ENCODE measurements at regions not wholly inside any gene's neighbourhood (a gene's known extent, or its start where the extent isn't known, plus 50 kb on each side); places are given as distances from the start of the nearest gene placed in this dataset.
"Not testable (repeated sequence)": the region's sequence is repeated elsewhere in the genome, so short reads cannot be mapped to it uniquely, and the experiment has no call there.

DNA sequence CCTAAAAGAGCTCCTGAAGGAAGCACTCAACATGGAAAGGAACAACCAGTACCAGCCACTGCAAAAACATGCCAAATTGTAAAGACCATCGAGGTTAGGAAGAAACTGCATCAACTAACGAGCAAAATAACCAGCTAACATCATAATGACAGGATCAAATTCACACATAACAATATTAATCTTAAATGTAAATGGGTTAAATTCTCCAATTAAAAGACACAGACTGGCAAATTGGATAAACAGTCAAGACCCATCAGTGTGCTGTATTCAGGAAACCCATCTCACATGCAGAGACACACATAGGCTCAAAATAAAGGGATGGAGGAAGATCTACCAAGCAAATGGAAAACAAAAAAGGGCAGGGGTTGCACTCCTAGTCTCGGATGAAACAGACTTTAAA is 191.6 kb upstream of the MGAT5 start:
- H3K27me3 ChIP-seq (replicated peaks; ENCODE audit: control insufficient read depth, insufficient read depth, low read length); H3K4me3 ChIP-seq (ENCODE audit: low read depth, low read length); H3K27me3 Mint-ChIP-seq (ENCODE audit: insufficient read depth, unreplicated experiment); H3K36me3 Mint-ChIP-seq (ENCODE audit: insufficient read depth, unreplicated experiment); H3K4me3 Mint-ChIP-seq (ENCODE audit: unreplicated experiment); DNase-seq; H3K36me3 ChIP-seq (ENCODE audit: control insufficient read depth, insufficient read depth, low read length); H3K27ac Mint-ChIP-seq (ENCODE audit: unreplicated experiment); H3K9me3 ChIP-seq; H3K4me1 ChIP-seq; CTCF ChIA-PET; H3K4me1 Mint-ChIP-seq (ENCODE audit: low read depth, unreplicated experiment); BruUV-seq (replicated peaks); POLR2A ChIA-PET; intact Hi-C loops (cut with micrococcal nuclease; ENCODE audit: unreplicated experiment): not testable (repeated sequence)
- peaks cover 34% of the 10 kb centered on the region for H3K9me3 Mint-ChIP-seq (ENCODE audit: unreplicated experiment)

DNA sequence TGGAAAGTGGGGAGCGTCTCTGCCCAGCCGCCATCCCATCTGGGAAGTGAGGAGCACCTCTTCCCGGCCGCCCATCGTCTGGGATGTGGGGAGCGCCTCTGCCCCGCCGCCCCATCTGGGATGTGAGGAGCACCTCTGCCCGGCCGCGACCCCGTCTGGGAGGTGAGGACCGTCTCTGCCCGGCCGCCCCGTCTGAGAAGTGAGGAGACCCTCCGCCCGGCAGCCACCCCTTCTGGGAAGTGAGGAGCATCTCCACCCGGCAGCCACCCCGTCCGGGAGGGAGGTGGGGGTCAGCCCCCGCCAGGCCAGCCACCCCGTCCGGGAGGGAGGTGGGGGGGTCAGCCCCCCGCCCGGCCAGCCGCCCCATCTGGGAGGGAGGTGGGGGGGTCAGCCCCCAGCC is 190.0 kb upstream of the MGAT5 start:
- H3K36me3 Mint-ChIP-seq (ENCODE audit: insufficient read depth, unreplicated experiment); POLR2A ChIA-PET; H3K4me3 Mint-ChIP-seq (ENCODE audit: unreplicated experiment); H3K4me1 Mint-ChIP-seq (ENCODE audit: low read depth, unreplicated experiment); DNase-seq; H3K9me3 ChIP-seq; H3K27me3 Mint-ChIP-seq (ENCODE audit: insufficient read depth, unreplicated experiment); H3K4me3 ChIP-seq (ENCODE audit: low read depth, low read length); H3K36me3 ChIP-seq (ENCODE audit: control insufficient read depth, insufficient read depth, low read length); intact Hi-C loops (cut with micrococcal nuclease; ENCODE audit: unreplicated experiment); BruUV-seq (replicated peaks); CTCF ChIA-PET; H3K27ac Mint-ChIP-seq (ENCODE audit: unreplicated experiment); H3K4me1 ChIP-seq; H3K27me3 ChIP-seq (replicated peaks; ENCODE audit: control insufficient read depth, insufficient read depth, low read length): not testable (repeated sequence)
- H3K9me3 Mint-ChIP-seq (ENCODE audit: unreplicated experiment), result peaks cover 42% of the 10 kb centered on the region

DNA sequence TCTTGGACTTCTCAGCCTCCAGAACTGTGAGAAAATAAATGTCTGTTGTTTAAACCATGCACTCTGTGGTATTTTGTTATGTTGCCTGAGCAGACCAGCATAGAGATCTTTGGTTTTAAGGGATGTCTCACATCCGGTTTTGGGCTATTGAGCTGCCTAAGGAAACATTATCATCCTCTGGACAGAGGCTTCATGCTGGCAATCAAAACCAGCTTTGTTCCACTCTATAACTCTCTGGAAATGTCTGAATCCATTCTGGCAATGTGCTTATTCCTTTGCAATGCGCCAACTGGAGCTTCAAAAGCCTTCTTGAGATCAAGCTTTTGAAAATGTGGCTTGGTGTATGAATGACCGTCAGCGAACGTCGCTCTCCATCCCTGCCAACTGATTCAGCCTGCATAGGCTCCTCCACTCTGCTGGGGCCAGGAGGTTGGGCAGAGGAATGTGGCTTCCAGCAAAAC is 183.6 kb upstream of the MGAT5 start:
- H3K4me1 ChIP-seq, result no peaks in the 10 kb centered on the region
- POLR2A ChIA-PET, result no interaction called here
- no peaks in the 10 kb centered on the region for H3K36me3 Mint-ChIP-seq (ENCODE audit: insufficient read depth, unreplicated experiment)
- TF ChIP-seq, protein P1, sequence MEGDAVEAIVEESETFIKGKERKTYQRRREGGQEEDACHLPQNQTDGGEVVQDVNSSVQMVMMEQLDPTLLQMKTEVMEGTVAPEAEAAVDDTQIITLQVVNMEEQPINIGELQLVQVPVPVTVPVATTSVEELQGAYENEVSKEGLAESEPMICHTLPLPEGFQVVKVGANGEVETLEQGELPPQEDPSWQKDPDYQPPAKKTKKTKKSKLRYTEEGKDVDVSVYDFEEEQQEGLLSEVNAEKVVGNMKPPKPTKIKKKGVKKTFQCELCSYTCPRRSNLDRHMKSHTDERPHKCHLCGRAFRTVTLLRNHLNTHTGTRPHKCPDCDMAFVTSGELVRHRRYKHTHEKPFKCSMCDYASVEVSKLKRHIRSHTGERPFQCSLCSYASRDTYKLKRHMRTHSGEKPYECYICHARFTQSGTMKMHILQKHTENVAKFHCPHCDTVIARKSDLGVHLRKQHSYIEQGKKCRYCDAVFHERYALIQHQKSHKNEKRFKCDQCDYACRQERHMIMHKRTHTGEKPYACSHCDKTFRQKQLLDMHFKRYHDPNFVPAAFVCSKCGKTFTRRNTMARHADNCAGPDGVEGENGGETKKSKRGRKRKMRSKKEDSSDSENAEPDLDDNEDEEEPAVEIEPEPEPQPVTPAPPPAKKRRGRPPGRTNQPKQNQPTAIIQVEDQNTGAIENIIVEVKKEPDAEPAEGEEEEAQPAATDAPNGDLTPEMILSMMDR (IDR thresholded peaks at IDR 0.05; ENCODE audit: insufficient read depth in 1 of 2, low read depth in 1 of 2, low read length in 1 of 2, severe bottlenecking in 1 of 2, unreplicated experiment in 1 of 2), result no peak
- peaks cover 13% of the 10 kb centered on the region for H3K9me3 Mint-ChIP-seq (ENCODE audit: unreplicated experiment)
- CTCF ChIA-PET, result no interaction called here
- intact Hi-C loops (cut with micrococcal nuclease; ENCODE audit: unreplicated experiment), result no loop called here
- H3K36me3 ChIP-seq (ENCODE audit: control insufficient read depth, insufficient read depth, low read length), result no peaks in the 10 kb centered on the region
- H3K4me3 ChIP-seq (ENCODE audit: low read depth, low read length), result no peak overlapping the region
- no peak for DNase-seq
- no peaks in the 10 kb centered on the region for H3K4me1 Mint-ChIP-seq (ENCODE audit: low read depth, unreplicated experiment)
- H3K27ac Mint-ChIP-seq (ENCODE audit: unreplicated experiment), result no peak overlapping the region
- no peaks in the 10 kb centered on the region for H3K27me3 Mint-ChIP-seq (ENCODE audit: insufficient read depth, unreplicated experiment)
- no peaks in the 10 kb centered on the region for H3K9me3 ChIP-seq
- H3K4me3 Mint-ChIP-seq (ENCODE audit: unreplicated experiment), result no peak overlapping the region
- no TSS peak for BruUV-seq (replicated peaks)
- H3K27me3 ChIP-seq (replicated peaks; ENCODE audit: control insufficient read depth, insufficient read depth, low read length), result no peaks in the 10 kb centered on the region

DNA sequence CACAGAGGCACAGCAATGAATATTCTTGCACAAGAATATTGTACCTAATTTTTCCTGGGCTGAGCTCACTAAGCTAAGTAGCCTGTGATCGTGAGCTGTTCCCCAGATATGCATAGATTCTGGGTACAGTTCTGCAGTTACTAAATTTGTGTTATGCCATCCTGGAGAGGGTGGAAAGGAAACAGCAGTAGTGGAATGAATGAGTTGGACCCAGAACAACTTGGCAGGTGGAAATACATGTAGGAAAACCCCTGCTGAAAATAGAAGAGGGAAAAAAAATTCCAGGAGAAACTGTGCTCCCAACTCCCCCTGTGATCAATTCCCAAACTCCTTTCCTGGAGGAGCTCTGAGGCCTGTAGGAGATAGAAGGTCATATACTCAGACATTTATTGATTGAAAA is 181.5 kb upstream of the MGAT5 start:
- Mint-ChIP-seq H3K27me3 (ENCODE audit: insufficient read depth, unreplicated experiment) (no peaks in the 10 kb centered on the region), H3K36me3 (ENCODE audit: insufficient read depth, unreplicated experiment) (no peaks in the 10 kb centered on the region), H3K27ac (ENCODE audit: unreplicated experiment) (no peak overlapping the region), H3K4me1 (ENCODE audit: low read depth, unreplicated experiment) (no peaks in the 10 kb centered on the region), H3K4me3 (ENCODE audit: unreplicated experiment) (no peak overlapping the region), H3K9me3 (ENCODE audit: unreplicated experiment) (peaks cover 20% of the 10 kb centered on the region)
- no peak for DNase-seq
- ChIA-PET CTCF (no interaction called here), POLR2A (no interaction called here)
- no peaks in the 10 kb centered on the region for H3K36me3 ChIP-seq (ENCODE audit: control insufficient read depth, insufficient read depth, low read length)
- H3K9me3 ChIP-seq, result peaks cover 7% of the 10 kb centered on the region
- no TSS peak for BruUV-seq (replicated peaks)
- no peaks in the 10 kb centered on the region for H3K4me1 ChIP-seq
- TF ChIP-seq, protein P1 (IDR thresholded peaks at IDR 0.05; ENCODE audit: insufficient read depth in 1 of 2, low read depth in 1 of 2, low read length in 1 of 2, severe bottlenecking in 1 of 2, unreplicated experiment in 1 of 2), result no peak
- intact Hi-C loops (cut with micrococcal nuclease; ENCODE audit: unreplicated experiment), result no loop called here
- no peak overlapping the region for H3K4me3 ChIP-seq (ENCODE audit: low read depth, low read length)
- no peaks in the 10 kb centered on the region for H3K27me3 ChIP-seq (replicated peaks; ENCODE audit: control insufficient read depth, insufficient read depth, low read length)
